ENCODE measurements at regions not wholly inside any gene's neighbourhood (a gene's known extent, or its start where the extent isn't known, plus 50 kb on each side); places are given as distances from the start of the nearest gene placed in this dataset.

DNA sequence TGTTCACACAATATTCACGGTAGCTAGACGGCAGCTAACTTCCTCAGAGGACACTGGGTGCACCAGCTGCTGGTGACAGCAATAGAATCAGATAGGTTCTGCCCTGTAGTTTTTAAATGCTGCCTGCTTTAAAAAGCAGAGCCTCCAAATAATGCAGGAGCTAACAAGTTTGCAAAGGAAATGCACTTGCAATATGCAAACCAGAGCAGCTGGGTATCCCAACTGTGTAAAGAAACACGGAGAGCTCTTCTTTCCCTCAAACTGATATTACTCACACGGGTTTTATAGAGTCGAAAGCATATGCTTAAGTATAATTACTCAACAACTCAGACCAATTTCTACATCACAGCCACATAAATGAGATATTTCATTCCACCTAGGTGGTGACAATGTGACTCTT, 432.7 kb downstream of the TFAP2A start:
- intact Hi-C loops (cut with micrococcal nuclease), result no loop called here
- Histone ChIP-seq H3K27me3 (ENCODE audit: low read depth) (no peaks in the 10 kb centered on the region), H3K4me1 (no peaks in the 10 kb centered on the region), H3K4me3 (no peak overlapping the region), H3K9me3 (replicated peaks) (peaks cover 15% of the 10 kb centered on the region), H3K36me3 (no peaks in the 10 kb centered on the region), H3K27ac (replicated peaks) (no peak overlapping the region)
- no peak for DNase-seq
- TF ChIP-seq, protein P1, sequence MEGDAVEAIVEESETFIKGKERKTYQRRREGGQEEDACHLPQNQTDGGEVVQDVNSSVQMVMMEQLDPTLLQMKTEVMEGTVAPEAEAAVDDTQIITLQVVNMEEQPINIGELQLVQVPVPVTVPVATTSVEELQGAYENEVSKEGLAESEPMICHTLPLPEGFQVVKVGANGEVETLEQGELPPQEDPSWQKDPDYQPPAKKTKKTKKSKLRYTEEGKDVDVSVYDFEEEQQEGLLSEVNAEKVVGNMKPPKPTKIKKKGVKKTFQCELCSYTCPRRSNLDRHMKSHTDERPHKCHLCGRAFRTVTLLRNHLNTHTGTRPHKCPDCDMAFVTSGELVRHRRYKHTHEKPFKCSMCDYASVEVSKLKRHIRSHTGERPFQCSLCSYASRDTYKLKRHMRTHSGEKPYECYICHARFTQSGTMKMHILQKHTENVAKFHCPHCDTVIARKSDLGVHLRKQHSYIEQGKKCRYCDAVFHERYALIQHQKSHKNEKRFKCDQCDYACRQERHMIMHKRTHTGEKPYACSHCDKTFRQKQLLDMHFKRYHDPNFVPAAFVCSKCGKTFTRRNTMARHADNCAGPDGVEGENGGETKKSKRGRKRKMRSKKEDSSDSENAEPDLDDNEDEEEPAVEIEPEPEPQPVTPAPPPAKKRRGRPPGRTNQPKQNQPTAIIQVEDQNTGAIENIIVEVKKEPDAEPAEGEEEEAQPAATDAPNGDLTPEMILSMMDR (IDR thresholded peaks at IDR 0.05; ENCODE audit: borderline replicate concordance), result no peak

DNA sequence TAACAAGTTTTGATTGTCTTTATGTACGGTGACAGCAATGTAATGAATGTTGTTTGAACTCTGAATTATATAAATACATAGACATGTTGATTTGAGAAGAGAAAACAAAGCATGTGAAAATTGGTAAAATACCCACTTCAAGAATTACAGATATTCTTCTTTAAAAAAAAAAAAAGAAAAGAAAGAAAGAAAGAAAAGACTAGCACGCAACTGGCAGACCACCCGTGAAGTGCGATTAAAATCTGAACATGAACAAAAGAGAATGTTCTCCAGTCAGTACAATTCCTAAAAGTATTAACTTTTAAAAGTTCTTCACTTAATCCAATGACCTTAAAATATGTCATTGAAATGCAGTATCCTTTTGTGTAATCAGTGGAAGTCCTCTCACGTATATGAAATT, 434.9 kb downstream of the TFAP2A start:
- H3K27me3 ChIP-seq (ENCODE audit: low read depth), result no peaks in the 10 kb centered on the region
- H3K27ac ChIP-seq (replicated peaks), result no peak overlapping the region
- no peak for DNase-seq
- no peaks in the 10 kb centered on the region for H3K4me1 ChIP-seq
- H3K4me3 ChIP-seq, result no peak overlapping the region
- H3K36me3 ChIP-seq, result no peaks in the 10 kb centered on the region
- peaks cover 15% of the 10 kb centered on the region for H3K9me3 ChIP-seq (replicated peaks)
- TF ChIP-seq, protein P1 (IDR thresholded peaks at IDR 0.05; ENCODE audit: borderline replicate concordance), result no peak
- intact Hi-C loops (cut with micrococcal nuclease), result no loop called here

DNA sequence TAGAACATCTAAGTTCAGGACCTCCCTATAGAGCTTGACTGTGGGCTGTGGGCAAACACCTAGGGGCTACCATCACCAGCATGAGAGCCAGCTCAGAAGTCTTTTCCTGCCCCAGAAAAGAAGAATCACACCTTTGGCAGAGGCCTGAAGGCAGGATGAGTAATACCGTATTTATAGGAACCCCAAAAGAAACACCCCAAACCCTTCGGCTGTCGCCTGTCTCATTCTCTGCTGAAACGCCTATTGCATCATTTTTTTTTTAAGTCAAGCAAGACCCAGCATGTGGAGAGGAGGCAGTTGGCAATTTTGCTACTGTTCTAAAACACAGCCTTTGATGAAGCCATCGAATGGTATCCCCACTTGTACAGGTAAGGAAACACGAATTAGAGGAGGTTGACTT, 436.4 kb downstream of the TFAP2A start:
- no peak overlapping the region for H3K27ac ChIP-seq (replicated peaks)

DNA sequence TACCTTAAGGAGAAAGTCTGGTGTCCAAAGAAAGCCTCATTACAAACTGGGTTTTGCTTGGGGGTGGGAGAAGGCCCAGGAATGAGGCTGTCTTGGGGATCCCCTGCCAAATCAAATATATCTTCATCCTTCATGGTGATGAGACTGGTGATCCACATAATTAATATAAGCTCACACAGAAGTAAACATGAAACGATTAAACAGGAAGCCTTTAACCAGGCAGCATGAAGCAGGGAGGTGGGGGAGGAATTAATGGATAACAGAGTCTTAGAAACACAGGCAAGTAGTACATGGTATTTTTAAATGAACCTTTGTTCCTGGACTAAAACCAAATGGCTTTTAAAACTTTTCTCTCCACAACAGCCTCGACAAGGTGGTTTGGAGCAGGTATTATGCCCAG, 437.5 kb downstream of the TFAP2A start:
- peaks cover 4% of the 10 kb centered on the region for H3K27me3 ChIP-seq (ENCODE audit: low read depth)
- intact Hi-C loops (cut with micrococcal nuclease), result no loop called here
- no peaks in the 10 kb centered on the region for H3K36me3 ChIP-seq
- TF ChIP-seq, protein P1 (IDR thresholded peaks at IDR 0.05; ENCODE audit: borderline replicate concordance), result no peak
- H3K4me3 ChIP-seq, result no peak overlapping the region
- H3K4me1 ChIP-seq, result no peaks in the 10 kb centered on the region
- no peak for DNase-seq
- no peak overlapping the region for H3K27ac ChIP-seq (replicated peaks)
- no peaks in the 10 kb centered on the region for H3K9me3 ChIP-seq (replicated peaks)

More for the DNA sequence above, 436.4 kb downstream of the TFAP2A start:
- Histone ChIP-seq H3K27me3 (ENCODE audit: low read depth) (peaks cover 4% of the 10 kb centered on the region), H3K4me1 (no peaks in the 10 kb centered on the region), H3K36me3 (no peaks in the 10 kb centered on the region), H3K4me3 (no peak overlapping the region), H3K9me3 (replicated peaks) (peaks cover 4% of the 10 kb centered on the region)
- TF ChIP-seq, protein P1 (IDR thresholded peaks at IDR 0.05; ENCODE audit: borderline replicate concordance), result no peak
- no peak for DNase-seq
- intact Hi-C loops (cut with micrococcal nuclease), result no loop called here

DNA sequence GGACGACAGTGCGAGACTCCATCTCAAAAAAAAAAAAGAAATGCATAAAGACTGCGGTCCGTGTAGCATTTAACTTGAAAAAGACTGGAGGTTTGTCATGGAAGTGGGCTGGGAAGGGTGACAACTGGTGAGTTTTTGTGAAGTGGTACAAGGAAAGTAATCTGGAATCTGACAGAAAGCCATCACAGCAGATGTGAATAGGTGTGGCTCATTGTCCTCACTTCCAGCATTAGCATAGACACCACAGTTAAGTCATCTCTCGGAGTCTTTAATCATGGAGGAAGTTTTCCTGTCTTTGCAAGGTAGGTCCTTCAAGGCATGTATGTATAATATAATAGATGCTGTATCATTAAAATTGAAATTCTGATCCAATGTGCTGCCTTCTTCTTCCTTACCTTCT, 453.2 kb downstream of the TFAP2A start:
- peaks cover 17% of the 10 kb centered on the region for H3K9me3 ChIP-seq (replicated peaks)
- no peaks in the 10 kb centered on the region for H3K27me3 ChIP-seq (ENCODE audit: low read depth)
- intact Hi-C loops (cut with micrococcal nuclease), result no loop called here
- no peak overlapping the region for H3K27ac ChIP-seq (replicated peaks)
- no peaks in the 10 kb centered on the region for H3K36me3 ChIP-seq
- no peak for DNase-seq
- H3K4me3 ChIP-seq, result no peak overlapping the region
- no peaks in the 10 kb centered on the region for H3K4me1 ChIP-seq
- TF ChIP-seq, protein P1 (IDR thresholded peaks at IDR 0.05; ENCODE audit: borderline replicate concordance), result no peak

Data from left ventricle myocardium inferior (tissue), 1 donor.